GM12892 (cell line): ENCODE measurements at regions not wholly inside any gene's neighbourhood (a gene's known extent, or its start where the extent isn't known, plus 50 kb on each side); places are given as distances from the start of the nearest gene placed in this dataset.
"Not testable (repeated sequence)": the region's sequence is repeated elsewhere in the genome, so short reads cannot be mapped to it uniquely, and the experiment has no call there.

Experiments
- POLR2A ChIP-seq: IDR thresholded peaks from 2 replicates; pipeline ENCODE4 v1.6.1; 2011; ENCODE audit warnings: low read depth, low read length, control low read depth
- POLR2AphosphoS5 ChIP-seq: IDR thresholded peaks from 2 replicates; pipeline ENCODE4 v1.6.1; 2011; ENCODE audit warnings: low read depth, low read length, control low read depth
- TAF1 ChIP-seq: IDR thresholded peaks from 2 replicates; pipeline ENCODE4 v1.6.1; 2011; ENCODE audit warnings: low read depth, mild to moderate bottlenecking, control low read depth, low read length, borderline replicate concordance

- TF ChIP-seq POLR2A, TAF1, POLR2AphosphoS5: not testable (repeated sequence)
Observed at GRCh38 chr20:11513241-11513745, 404.4 kb upstream of the BTBD3 start.
